ENCODE measurements at regions not wholly inside any gene's neighbourhood (a gene's known extent, or its start where the extent isn't known, plus 50 kb on each side); places are given as distances from the start of the nearest gene placed in this dataset.

GRCh38 chr5:73374520-73375190 is 73.9 kb downstream of the FOXD1 start:
- intact Hi-C loops (cut with DNase I) = no loop called here
- WGBS, 3 donors = 50 to 59% (median 55%) methylated on average over 7 of the region's 7 CpGs
- H3K27me3 ChIP-seq = no peaks in the 10 kb centered on the region
- H3K4me3 ChIP-seq = no peak overlapping the region
- no peaks in the 10 kb centered on the region for H3K36me3 ChIP-seq
- DNase-seq = no peak
- TF ChIP-seq POLR2A (IDR thresholded peaks at IDR 0.05) (no peak), EP300 (IDR thresholded peaks at IDR 0.05) (no peak), CTCF (IDR thresholded peaks at IDR 0.05) (no peak)
- no peaks in the 10 kb centered on the region for H3K4me1 ChIP-seq (ENCODE audit: insufficient read depth)
- H3K9me3 ChIP-seq = no peaks in the 10 kb centered on the region
- H3K27ac ChIP-seq = no peak overlapping the region

- no peaks in the 10 kb centered on the region for H3K9me3 ChIP-seq
- no peaks in the 10 kb centered on the region for H3K36me3 ChIP-seq
- 70 to 81% (median 73%) methylated on average over 3 of the region's 3 CpGs for WGBS, 3 donors
- no peak overlapping the region for H3K27ac ChIP-seq
- H3K27me3 ChIP-seq = no peaks in the 10 kb centered on the region
- no peaks in the 10 kb centered on the region for H3K4me1 ChIP-seq (ENCODE audit: insufficient read depth)
- no peak for DNase-seq
- intact Hi-C loops (cut with DNase I) = no loop called here
- no peak overlapping the region for H3K4me3 ChIP-seq
- TF ChIP-seq EP300 (IDR thresholded peaks at IDR 0.05) = no peak
These were observed 74.6 kb downstream of the FOXD1 start for GRCh38 chr5:73373814-73374510.

- no peak for DNase-seq
- Histone ChIP-seq H3K36me3 (no peaks in the 10 kb centered on the region), H3K4me1 (ENCODE audit: insufficient read depth) (no peaks in the 10 kb centered on the region), H3K9me3 (no peaks in the 10 kb centered on the region), H3K4me3 (no peak overlapping the region), H3K27me3 (no peaks in the 10 kb centered on the region), H3K27ac (no peak overlapping the region)
- intact Hi-C loops (cut with DNase I) = no loop called here
- no peak for TF ChIP-seq POLR2A (IDR thresholded peaks at IDR 0.05)
- no peak for TF ChIP-seq EP300 (IDR thresholded peaks at IDR 0.05)
- TF ChIP-seq CTCF (IDR thresholded peaks at IDR 0.05) = no peak
- WGBS, 3 donors = 33 to 37% (median 34%) methylated on average over 12 of the region's 12 CpGs
These were observed 77.7 kb downstream of the FOXD1 start for GRCh38 chr5:73370640-73371583.

GRCh38 chr5:73370095-73370494 is 78.5 kb downstream of the FOXD1 start:
- Histone ChIP-seq H3K36me3 (no peaks in the 10 kb centered on the region), H3K4me3 (no peak overlapping the region), H3K27ac (no peak overlapping the region), H3K27me3 (no peaks in the 10 kb centered on the region), H3K9me3 (no peaks in the 10 kb centered on the region), H3K4me1 (ENCODE audit: insufficient read depth) (no peaks in the 10 kb centered on the region)
- intact Hi-C loops (cut with DNase I) = no loop called here
- no peak for DNase-seq
- TF ChIP-seq POLR2A (IDR thresholded peaks at IDR 0.05) (no peak), CTCF (IDR thresholded peaks at IDR 0.05) (no peak), EP300 (IDR thresholded peaks at IDR 0.05) (no peak)
- WGBS, 3 donors = 69 to 75% (median 74%) methylated on average over 5 of the region's 5 CpGs

All from ovary (tissue), 7 donors.